Activated T-cell treated with anti-CD3 and anti-CD28 coated beads, Interleukin-2, amount 50 U/mL, for 72 hours (primary cell): ENCODE measurements at regions not wholly inside any gene's neighbourhood (a gene's known extent, or its start where the extent isn't known, plus 50 kb on each side); places are given as distances from the start of the nearest gene placed in this dataset.

ENCODE experiments used
- ATAC-seq, 2 donors: fragments of 150-1000 bp; cut with Tn5 transposase; replicated peaks in 1 of 2; 2 replicates each; pipeline ENCODE4 v1.10.0; 2021; ENCODE audit warnings: moderate library complexity in 2 of 2, mild to moderate bottlenecking in 1 of 2
- DNase-seq, 2 donors: peaks; one replicate each; pipeline ENCODE4 v3.0.0; 2021 to 2022; ENCODE audit warnings: mixed read lengths in 1 of 2
- H3K27ac Mint-ChIP-seq: one replicate; pipeline ENCODE4 v1.8.0; 2022; ENCODE audit warnings: mild to moderate bottlenecking, moderate library complexity, mixed read lengths
- H3K27me3 Mint-ChIP-seq: one replicate; pipeline ENCODE4 v1.8.0; 2022; ENCODE audit warnings: low read depth, mixed read lengths
- H3K36me3 Mint-ChIP-seq, 2 donors: one replicate each; pipeline ENCODE4 v1.8.0; 2022; ENCODE audit warnings: mixed read lengths in 2 of 2, mild to moderate bottlenecking in 1 of 2; ENCODE audit not compliant: insufficient read depth in 2 of 2
- H3K4me1 Mint-ChIP-seq: one replicate; pipeline ENCODE4 v1.8.0; 2022; ENCODE audit warnings: low read depth, mixed read lengths
- H3K4me3 Mint-ChIP-seq, 2 donors: one replicate each; pipeline ENCODE4 v1.8.0; 2022; ENCODE audit warnings: mild to moderate bottlenecking in 2 of 2, mixed read lengths in 2 of 2, moderate library complexity in 2 of 2
- H3K9me3 Mint-ChIP-seq, 2 donors: one replicate each; pipeline ENCODE4 v1.8.0; 2022; ENCODE audit warnings: mixed read lengths in 2 of 2

- no peak for DNase-seq
- Mint-ChIP-seq H3K36me3 (peaks cover 0 to 2% of the 10 kb centered on the region in 2 donors), H3K27ac (no peak overlapping the region), H3K4me1 (no peaks in the 10 kb centered on the region), H3K27me3 (no peaks in the 10 kb centered on the region), H3K4me3 (no peak overlapping the region), H3K9me3 (peaks cover 0 to 3% of the 10 kb centered on the region in 2 donors)
- ATAC-seq: no peak
Observed at GRCh38 chr12:30357766-30358490, 337.7 kb downstream of the IPO8 start.

DNA sequence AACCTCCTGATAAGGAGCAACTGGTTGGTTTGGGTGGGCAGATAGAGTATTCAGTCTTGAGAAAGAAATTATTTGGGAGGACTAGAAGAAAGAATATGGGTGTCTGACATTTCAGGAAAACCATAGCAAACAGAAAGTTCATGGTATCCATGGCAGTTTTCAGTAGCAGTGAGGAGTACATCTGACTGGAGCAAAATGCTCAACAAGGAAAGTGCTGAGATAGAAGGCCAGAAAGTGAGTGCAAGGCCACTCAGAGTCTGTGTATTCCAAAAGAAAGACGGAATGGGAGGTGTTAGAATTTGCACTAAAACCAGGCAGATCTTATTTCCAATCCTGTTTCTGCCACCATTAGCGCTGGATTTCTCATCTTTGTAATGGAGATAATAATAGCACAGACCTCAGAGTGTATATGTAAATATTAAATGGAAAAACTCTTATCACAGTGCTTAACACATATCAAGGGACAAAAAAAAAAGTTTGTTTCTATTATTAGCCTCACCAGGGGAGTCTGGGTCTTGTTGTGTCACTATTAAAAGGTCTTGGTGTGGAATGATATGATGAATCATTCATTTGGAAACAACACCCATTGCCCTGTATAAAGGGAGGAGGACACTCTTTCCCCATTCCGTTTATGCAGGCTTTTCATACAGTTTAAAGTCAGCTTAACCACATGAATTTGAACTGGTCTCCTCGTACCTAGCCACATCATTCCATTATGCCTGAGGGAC lies 349.8 kb downstream of the IPO8 start:
- no peaks in the 10 kb centered on the region for H3K4me1 Mint-ChIP-seq
- H3K9me3 Mint-ChIP-seq: peaks cover 5 to 10% of the 10 kb centered on the region in 2 donors
- no peak overlapping the region for H3K4me3 Mint-ChIP-seq
- H3K27ac Mint-ChIP-seq: no peak overlapping the region
- no peaks in the 10 kb centered on the region for H3K27me3 Mint-ChIP-seq
- ATAC-seq: no peak
- no peak for DNase-seq
- peaks cover 0 to 2% of the 10 kb centered on the region in 2 donors for H3K36me3 Mint-ChIP-seq

- no peak for ATAC-seq
- Mint-ChIP-seq H3K27me3 (no peaks in the 10 kb centered on the region), H3K27ac (no peak overlapping the region), H3K4me3 (no peak overlapping the region), H3K4me1 (no peaks in the 10 kb centered on the region), H3K36me3 (no peaks in the 10 kb centered on the region), H3K9me3 (peaks cover 0 to 2% of the 10 kb centered on the region in 2 donors)
- no peak for DNase-seq
Observed at GRCh38 chr12:30330565-30330964, 365.1 kb downstream of the IPO8 start.

DNA sequence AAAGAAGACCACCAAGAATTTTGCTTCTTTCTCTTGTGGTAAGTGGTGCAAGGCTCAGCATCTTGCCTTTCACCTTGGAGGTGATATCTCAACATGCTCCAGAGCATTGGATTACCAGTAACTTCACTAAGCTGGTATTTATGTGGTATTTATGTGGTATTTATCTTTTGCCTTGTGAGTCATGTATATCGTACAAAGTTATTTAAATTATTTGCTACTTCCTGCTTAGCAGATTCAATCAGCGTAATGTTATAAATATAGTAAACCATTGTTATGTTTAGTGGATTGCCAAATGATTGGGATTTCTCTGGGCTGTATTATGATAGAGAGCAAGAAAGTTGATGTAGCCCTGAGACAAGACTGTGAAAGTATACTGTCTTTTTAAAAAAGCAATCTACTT lies 366.4 kb downstream of the IPO8 start:
- Mint-ChIP-seq H3K36me3 (no peaks in the 10 kb centered on the region), H3K4me1 (no peaks in the 10 kb centered on the region), H3K4me3 (no peak overlapping the region), H3K27me3 (no peaks in the 10 kb centered on the region), H3K9me3 (peaks cover 0 to 8% of the 10 kb centered on the region in 2 donors), H3K27ac (no peak overlapping the region)
- no peak for ATAC-seq
- no peak for DNase-seq

DNA sequence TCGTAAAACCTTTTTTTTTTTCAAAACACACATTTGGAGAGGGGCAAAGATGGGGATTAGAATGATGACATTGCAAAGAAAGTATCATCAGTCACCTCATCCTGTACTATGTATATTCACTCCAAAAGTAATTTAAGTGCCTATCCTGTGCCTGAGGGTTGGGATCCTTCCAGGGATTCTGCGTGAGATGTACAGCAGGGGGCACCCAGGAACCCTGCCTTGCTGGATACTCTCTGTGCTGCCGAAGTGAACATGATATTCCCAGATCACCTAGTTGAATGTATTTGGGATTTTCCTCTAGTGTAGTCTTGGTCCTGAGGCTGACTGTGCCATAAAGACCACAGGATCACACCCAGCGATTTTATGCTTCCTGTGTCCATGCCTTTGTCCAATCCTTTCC lies 372.7 kb downstream of the IPO8 start:
- ATAC-seq: no peak
- H3K27me3 Mint-ChIP-seq: no peaks in the 10 kb centered on the region
- H3K27ac Mint-ChIP-seq: no peak overlapping the region
- H3K36me3 Mint-ChIP-seq: peaks cover 0 to 3% of the 10 kb centered on the region in 2 donors
- no peak overlapping the region for H3K4me3 Mint-ChIP-seq
- DNase-seq: no peak
- no peaks in the 10 kb centered on the region for H3K4me1 Mint-ChIP-seq
- peaks cover 7 to 9% of the 10 kb centered on the region in 2 donors for H3K9me3 Mint-ChIP-seq

DNA sequence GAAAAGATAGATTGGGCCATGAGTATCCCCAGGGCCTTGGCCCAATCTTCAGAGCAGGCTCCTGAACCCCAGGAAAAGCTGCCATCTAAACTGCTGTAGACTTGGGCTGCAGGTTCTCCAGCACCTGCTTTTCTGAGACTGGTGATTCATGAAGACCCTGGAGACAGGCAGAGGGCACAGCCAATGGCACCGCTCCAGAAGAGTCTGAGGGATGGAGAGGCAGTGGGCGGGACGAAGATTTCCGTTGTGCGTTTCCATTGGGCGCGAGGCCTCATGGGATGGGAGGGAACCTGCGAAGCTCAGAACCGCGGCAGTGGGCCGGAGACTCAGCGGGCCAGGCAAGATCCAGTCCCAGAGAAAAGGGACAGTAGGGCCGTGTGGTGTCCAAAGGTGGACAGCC lies 375.1 kb downstream of the IPO8 start:
- no peaks in the 10 kb centered on the region for H3K27me3 Mint-ChIP-seq
- H3K4me3 Mint-ChIP-seq: no peak overlapping the region
- no peak overlapping the region for H3K27ac Mint-ChIP-seq
- DNase-seq (no peak), ATAC-seq (no peak)
- no peaks in the 10 kb centered on the region for H3K4me1 Mint-ChIP-seq
- peaks cover 0 to 3% of the 10 kb centered on the region in 2 donors for H3K36me3 Mint-ChIP-seq
- H3K9me3 Mint-ChIP-seq: peaks cover 7 to 9% of the 10 kb centered on the region in 2 donors

DNA sequence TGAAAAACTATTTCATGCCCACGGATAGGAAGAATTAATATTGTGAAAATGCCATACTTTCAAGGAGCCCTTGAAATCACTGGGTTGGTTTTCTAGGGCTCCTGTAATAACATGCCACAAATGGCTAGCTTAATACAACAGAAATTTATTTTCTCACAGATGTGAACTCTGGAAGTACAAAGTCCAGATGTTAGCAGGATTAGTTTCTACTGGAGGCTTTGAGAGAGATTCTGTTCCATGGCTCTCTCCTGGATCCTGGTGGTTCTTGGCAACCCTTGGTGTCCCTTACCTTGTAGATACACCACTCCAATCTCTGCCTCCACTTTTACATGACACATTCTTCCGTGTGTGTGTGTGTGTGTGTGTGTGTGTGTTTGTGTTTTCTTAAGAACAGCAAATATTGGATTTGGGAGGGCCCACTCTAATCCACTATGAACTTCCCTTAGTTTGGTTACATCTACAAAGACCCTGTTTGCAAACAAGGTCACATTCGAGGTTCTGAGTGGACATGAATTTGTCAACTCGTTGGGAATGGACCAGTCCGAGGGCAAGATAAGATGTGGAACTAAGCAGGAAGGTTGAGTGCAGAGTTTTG lies 381.1 kb downstream of the IPO8 start:
- ATAC-seq (no peak), DNase-seq (no peak)
- no peaks in the 10 kb centered on the region for H3K36me3 Mint-ChIP-seq
- no peaks in the 10 kb centered on the region for H3K4me1 Mint-ChIP-seq
- peaks cover 7 to 9% of the 10 kb centered on the region in 2 donors for H3K9me3 Mint-ChIP-seq
- H3K27ac Mint-ChIP-seq: no peak overlapping the region
- no peaks in the 10 kb centered on the region for H3K27me3 Mint-ChIP-seq
- H3K4me3 Mint-ChIP-seq: no peak overlapping the region

GRCh38 chr12:30308010-30308717 lies 387.5 kb downstream of the IPO8 start:
- DNase-seq (no peak), ATAC-seq (no peak)
- no peak overlapping the region for H3K27ac Mint-ChIP-seq
- no peaks in the 10 kb centered on the region for H3K4me1 Mint-ChIP-seq
- peaks cover 7 to 10% of the 10 kb centered on the region in 2 donors for H3K9me3 Mint-ChIP-seq
- H3K27me3 Mint-ChIP-seq: no peaks in the 10 kb centered on the region
- H3K4me3 Mint-ChIP-seq: no peak overlapping the region
- no peaks in the 10 kb centered on the region for H3K36me3 Mint-ChIP-seq

DNA sequence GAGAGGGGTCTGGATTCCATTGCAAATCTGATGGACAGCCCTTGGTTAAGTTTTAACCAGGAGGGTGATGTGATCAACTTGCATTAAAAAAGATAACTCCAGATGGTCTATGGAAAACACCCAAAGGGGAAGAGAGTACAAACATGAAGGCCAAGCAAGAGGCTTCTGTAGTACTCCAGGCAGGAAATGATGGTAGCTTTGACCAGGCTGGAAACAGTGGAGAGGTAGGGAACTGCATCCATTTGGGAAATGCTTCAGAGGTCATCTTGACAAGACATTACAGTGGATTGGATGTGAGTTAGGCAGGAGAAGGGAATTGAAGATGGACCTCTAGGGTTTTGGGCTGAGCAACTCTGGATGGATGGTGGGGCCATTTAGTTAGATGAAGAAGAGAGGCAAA lies 391.1 kb downstream of the IPO8 start:
- ATAC-seq (no peak), DNase-seq (no peak)
- Mint-ChIP-seq H3K4me3 (no peak overlapping the region), H3K27ac (no peak overlapping the region), H3K4me1 (no peaks in the 10 kb centered on the region), H3K27me3 (no peaks in the 10 kb centered on the region), H3K9me3 (peaks cover 0 to 4% of the 10 kb centered on the region in 2 donors), H3K36me3 (no peaks in the 10 kb centered on the region)

- H3K27ac Mint-ChIP-seq: no peak overlapping the region
- no peaks in the 10 kb centered on the region for H3K4me1 Mint-ChIP-seq
- no peaks in the 10 kb centered on the region for H3K27me3 Mint-ChIP-seq
- ATAC-seq (no peak), DNase-seq (no peak)
- no peak overlapping the region for H3K4me3 Mint-ChIP-seq
- H3K9me3 Mint-ChIP-seq: peaks cover 2 to 3% of the 10 kb centered on the region in 2 donors
- H3K36me3 Mint-ChIP-seq: no peaks in the 10 kb centered on the region
Observed at GRCh38 chr12:30301291-30301690, 394.4 kb downstream of the IPO8 start.

DNA sequence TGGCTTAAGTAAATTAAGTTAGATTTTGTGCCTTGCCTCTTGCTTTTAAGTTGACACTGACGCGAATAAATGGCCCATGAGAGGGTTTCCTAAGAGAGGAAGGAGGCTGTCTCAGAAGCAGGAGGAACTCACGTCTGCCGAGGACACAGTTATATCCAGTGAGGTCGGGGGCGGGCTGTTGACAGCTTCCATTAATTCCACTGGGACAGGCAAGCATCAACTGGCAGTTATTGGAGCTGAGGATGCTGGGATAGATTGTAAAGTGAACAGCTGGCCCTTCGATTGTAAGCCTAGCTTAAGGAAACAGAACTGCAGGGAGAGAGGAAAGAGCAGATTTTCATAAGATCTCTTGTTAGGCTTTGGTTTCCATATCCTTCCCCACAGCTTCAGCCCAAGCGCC lies 399.2 kb downstream of the IPO8 start:
- H3K4me3 Mint-ChIP-seq: no peak overlapping the region
- ATAC-seq: no peak
- H3K27me3 Mint-ChIP-seq: no peaks in the 10 kb centered on the region
- no peak overlapping the region for H3K27ac Mint-ChIP-seq
- peaks cover 5 to 9% of the 10 kb centered on the region in 2 donors for H3K9me3 Mint-ChIP-seq
- DNase-seq: no peak
- H3K4me1 Mint-ChIP-seq: no peaks in the 10 kb centered on the region
- H3K36me3 Mint-ChIP-seq: no peaks in the 10 kb centered on the region

DNA sequence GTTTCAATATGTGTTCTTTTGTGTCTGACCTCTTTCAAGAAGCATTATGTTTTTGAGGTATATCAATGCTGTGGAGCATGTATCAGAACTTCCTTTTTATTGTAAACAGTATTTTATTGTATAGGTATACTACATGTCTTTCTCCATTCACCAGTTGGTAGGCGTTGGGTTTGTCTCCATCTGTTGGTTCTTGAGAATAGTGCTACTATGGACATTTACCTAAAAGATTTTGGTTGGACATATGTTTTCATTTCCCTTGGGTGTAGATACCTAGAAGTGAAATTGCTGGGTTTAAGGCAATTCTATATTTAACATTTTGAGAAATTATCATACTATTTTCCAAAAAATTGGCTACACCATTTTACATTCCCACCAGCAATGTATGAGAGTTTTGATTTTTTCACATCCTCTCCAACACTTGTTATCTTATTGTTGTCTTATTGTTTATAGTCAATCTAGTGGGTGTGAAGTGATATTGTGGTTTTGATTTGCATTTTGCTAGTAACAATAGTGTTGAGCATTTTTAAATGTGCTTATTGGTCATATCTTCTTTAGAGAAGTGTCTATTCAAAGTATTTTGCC lies 409.2 kb downstream of the IPO8 start:
- H3K9me3 Mint-ChIP-seq: peaks cover 3 to 10% of the 10 kb centered on the region in 2 donors
- ATAC-seq: no peak
- no peaks in the 10 kb centered on the region for H3K4me1 Mint-ChIP-seq
- H3K4me3 Mint-ChIP-seq: no peak overlapping the region
- H3K36me3 Mint-ChIP-seq: no peaks in the 10 kb centered on the region
- H3K27ac Mint-ChIP-seq: no peak overlapping the region
- H3K27me3 Mint-ChIP-seq: no peaks in the 10 kb centered on the region
- DNase-seq: no peak

DNA sequence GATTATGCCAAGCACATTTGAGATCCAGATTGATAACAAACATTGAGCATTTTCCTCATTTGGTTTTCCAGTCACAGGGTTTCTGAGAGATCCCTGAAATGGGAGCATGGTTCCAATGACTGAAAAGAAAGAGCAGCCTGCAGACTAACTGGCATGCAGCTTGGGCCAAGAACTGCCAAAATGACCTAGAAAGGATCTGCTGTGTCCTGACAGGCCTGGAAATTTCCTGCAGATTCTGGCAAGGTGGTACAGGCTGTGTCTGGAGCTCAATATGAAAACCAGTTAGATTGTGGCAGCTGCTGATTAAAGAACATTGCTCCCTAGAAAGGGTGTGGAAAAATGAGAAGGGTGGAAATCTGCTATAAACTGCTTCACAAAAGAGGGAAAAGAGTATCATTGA lies 417.3 kb downstream of the IPO8 start:
- no peaks in the 10 kb centered on the region for H3K27me3 Mint-ChIP-seq
- H3K4me3 Mint-ChIP-seq: no peak overlapping the region
- DNase-seq (no peak), ATAC-seq (no peak)
- no peak overlapping the region for H3K27ac Mint-ChIP-seq
- no peaks in the 10 kb centered on the region for H3K36me3 Mint-ChIP-seq
- H3K9me3 Mint-ChIP-seq: peaks cover 2% of the 10 kb centered on the region in 2 donors
- no peaks in the 10 kb centered on the region for H3K4me1 Mint-ChIP-seq
